Caco-2 (cell line): ENCODE measurements at regions not wholly inside any gene's neighbourhood (a gene's known extent, or its start where the extent isn't known, plus 50 kb on each side); places are given as distances from the start of the nearest gene placed in this dataset.

Source experiments
- BruUV-seq: library from RNA; stranded (reverse); fragments of 400-500 nt; replicated peaks from 2 replicates; lab custom pipeline; 2021; lab: Mats Ljungman, UMichigan
- CTCF ChIA-PET: fragments of 300-600 bp; sonication (Branson Sonifier 250); formaldehyde crosslinking; loops from one replicate; lab custom pipeline; 2022; ENCODE audit warnings: antibody characterized with exemption; lab: Charles Lee
- POLR2A ChIA-PET: fragments of 300-600 bp; sonication (Branson Sonifier 250); formaldehyde crosslinking; loops from one replicate; lab custom pipeline; 2022; ENCODE audit warnings: antibody characterized with exemption; lab: Charles Lee
- DNase-seq, 2 experiments: peaks; one replicate each; pipeline versions ENCODE4 v3.0.0 to v3.0.0-alpha.2; 2020 to 2022
- H3K27me3 ChIP-seq: replicated peaks from 2 replicates; pipeline ENCODE4 v1.6.0; 2011; ENCODE audit warnings: low read length; ENCODE audit not compliant: control insufficient read depth, insufficient read depth
- H3K36me3 ChIP-seq: 2 replicates; pipeline ENCODE4 v1.5.1; 2011; ENCODE audit warnings: low read length; ENCODE audit not compliant: control insufficient read depth, insufficient read depth
- H3K4me1 ChIP-seq: fragments of 250-450 bp; sonication (Bioruptor Pico); 2 replicates; pipeline ENCODE4 v1.5.1; 2020; ENCODE audit warnings: mild to moderate bottlenecking
- H3K4me3 ChIP-seq: 2 replicates; pipeline ENCODE4 v1.5.1; 2011; ENCODE audit warnings: low read depth, mild to moderate bottlenecking, control low read depth, low read length
- H3K9me3 ChIP-seq: fragments of 250-450 bp; sonication (Bioruptor Pico); 2 replicates; pipeline ENCODE4 v1.5.1; 2020; ENCODE audit warnings: mild to moderate bottlenecking, moderate library complexity
- H3K27ac Mint-ChIP-seq: one replicate; pipeline ENCODE4 v1.8.0; 2022; ENCODE audit warnings: mixed read lengths; ENCODE audit not compliant: unreplicated experiment
- H3K27me3 Mint-ChIP-seq: one replicate; pipeline ENCODE4 v1.8.0; 2022; ENCODE audit warnings: mixed read lengths; ENCODE audit not compliant: insufficient read depth, unreplicated experiment
- H3K36me3 Mint-ChIP-seq: one replicate; pipeline ENCODE4 v1.8.0; 2022; ENCODE audit warnings: mild to moderate bottlenecking, mixed read lengths; ENCODE audit not compliant: insufficient read depth, unreplicated experiment
- H3K4me1 Mint-ChIP-seq: one replicate; pipeline ENCODE4 v1.8.0; 2022; ENCODE audit warnings: low read depth, mixed read lengths; ENCODE audit not compliant: unreplicated experiment
- H3K4me3 Mint-ChIP-seq: one replicate; pipeline ENCODE4 v1.8.0; 2022; ENCODE audit warnings: mild to moderate bottlenecking, moderate library complexity, mixed read lengths; ENCODE audit not compliant: unreplicated experiment
- H3K9me3 Mint-ChIP-seq: one replicate; pipeline ENCODE4 v1.8.0; 2022; ENCODE audit warnings: mixed read lengths; ENCODE audit not compliant: unreplicated experiment
- CTCF ChIP-seq, 2 experiments: fragments of 200-600 bp in 1 of 2; IDR thresholded peaks; 1 replicate in 1 of 2; 2 replicates in 1 of 2; pipeline versions ENCODE4 v1.5.1 to v1.8.0; 2011 to 2022; ENCODE audit warnings: antibody characterized with exemption in 1 of 2, control low read depth in 1 of 2, inconsistent platforms in 1 of 2, low read depth in 1 of 2, low read length in 1 of 2, mild to moderate bottlenecking in 1 of 2, moderate library complexity in 1 of 2; ENCODE audit not compliant: insufficient read depth in 1 of 2, severe bottlenecking in 1 of 2, unreplicated experiment in 1 of 2
- intact Hi-C: fragments of 100-400 bp; cut with micrococcal nuclease; formaldehyde crosslinking; loops from one replicate; pipeline ENCODE4 v1.10.0; 2022; ENCODE audit not compliant: unreplicated experiment

DNA sequence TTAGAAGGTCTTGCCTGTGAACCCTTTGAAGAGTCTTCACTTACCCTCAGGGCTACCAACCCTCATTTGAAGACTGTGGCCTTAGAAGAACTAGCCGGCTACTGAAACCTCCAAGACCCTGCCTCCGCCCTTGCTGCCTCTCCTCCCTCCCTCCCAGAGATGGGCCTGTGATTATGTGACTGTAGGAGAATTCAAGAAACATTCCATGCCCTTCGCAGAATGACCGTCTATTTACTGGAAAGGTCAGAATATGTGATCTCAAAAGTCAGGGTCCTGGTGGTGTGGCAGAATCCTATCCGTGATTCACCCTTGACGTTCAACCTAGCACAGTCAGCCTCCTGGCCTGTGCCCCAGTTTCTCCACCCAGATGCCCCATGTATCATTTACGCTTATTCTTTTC is 109.6 kb downstream of the CTNND1 start:
- no peak for TF ChIP-seq CTCF (IDR thresholded peaks at IDR 0.05; ENCODE audit: insufficient read depth in 1 of 2, low read depth in 1 of 2, low read length in 1 of 2, severe bottlenecking in 1 of 2, unreplicated experiment in 1 of 2)
- peaks cover 6% of the 10 kb centered on the region for H3K27me3 Mint-ChIP-seq
- no peaks in the 10 kb centered on the region; the same call in none of the 2 replicates for H3K27me3 ChIP-seq
- CTCF ChIA-PET, result no interaction called here
- no peak for DNase-seq
- H3K9me3 Mint-ChIP-seq, result no peaks in the 10 kb centered on the region
- no peak overlapping the region for H3K27ac Mint-ChIP-seq
- H3K36me3 Mint-ChIP-seq, result no peaks in the 10 kb centered on the region
- intact Hi-C loops, result no loop called here
- no peaks in the 10 kb centered on the region for H3K9me3 ChIP-seq
- no peaks in the 10 kb centered on the region for H3K4me1 Mint-ChIP-seq
- POLR2A ChIA-PET, result no interaction called here
- H3K4me3 ChIP-seq, result no peak overlapping the region
- no peaks in the 10 kb centered on the region for H3K4me1 ChIP-seq
- H3K36me3 ChIP-seq, result no peaks in the 10 kb centered on the region
- no peak overlapping the region for H3K4me3 Mint-ChIP-seq
- no TSS peak for BruUV-seq

- no peak for DNase-seq
- peaks cover 6% of the 10 kb centered on the region for H3K27me3 Mint-ChIP-seq
- ChIA-PET CTCF (no interaction called here), POLR2A (interaction anchor here (0.6 kb wide), 1 partner anchor 119 kb away, joined by 3 read pairs; no protein-coding TSS in a partner anchor)
- no peak for TF ChIP-seq CTCF (IDR thresholded peaks at IDR 0.05; ENCODE audit: insufficient read depth in 1 of 2, low read depth in 1 of 2, low read length in 1 of 2, severe bottlenecking in 1 of 2, unreplicated experiment in 1 of 2)
- Histone ChIP-seq H3K4me3 (no peak overlapping the region), H3K9me3 (no peaks in the 10 kb centered on the region), H3K27me3 (no peaks in the 10 kb centered on the region; the same call in none of the 2 replicates), H3K36me3 (no peaks in the 10 kb centered on the region), H3K4me1 (no peaks in the 10 kb centered on the region)
- no peak overlapping the region for H3K27ac Mint-ChIP-seq
- H3K36me3 Mint-ChIP-seq, result no peaks in the 10 kb centered on the region
- no peaks in the 10 kb centered on the region for H3K4me1 Mint-ChIP-seq
- no peak overlapping the region for H3K4me3 Mint-ChIP-seq
- no peaks in the 10 kb centered on the region for H3K9me3 Mint-ChIP-seq
- intact Hi-C loops, result no loop called here
- no TSS peak for BruUV-seq
Measured at GRCh38 chr11:57873196-57873911, 111.8 kb downstream of the CTNND1 start.

GRCh38 chr11:57874981-57875380 is 113.4 kb downstream of the CTNND1 start:
- BruUV-seq, result no TSS peak

More at GRCh38 chr11:57874981-57875380, 113.4 kb downstream of the CTNND1 start:
- ChIA-PET POLR2A (no interaction called here), CTCF (no interaction called here)
- H3K9me3 Mint-ChIP-seq, result no peaks in the 10 kb centered on the region
- H3K4me1 Mint-ChIP-seq, result no peaks in the 10 kb centered on the region
- no peaks in the 10 kb centered on the region for H3K4me1 ChIP-seq
- H3K36me3 Mint-ChIP-seq, result no peaks in the 10 kb centered on the region
- peaks cover 10% of the 10 kb centered on the region for H3K27me3 Mint-ChIP-seq
- H3K4me3 ChIP-seq, result no peak overlapping the region
- no peaks in the 10 kb centered on the region for H3K9me3 ChIP-seq
- no peak overlapping the region for H3K27ac Mint-ChIP-seq
- no peak for DNase-seq
- no peaks in the 10 kb centered on the region for H3K36me3 ChIP-seq
- no peak overlapping the region for H3K4me3 Mint-ChIP-seq
- no peak for TF ChIP-seq CTCF (IDR thresholded peaks at IDR 0.05; ENCODE audit: insufficient read depth in 1 of 2, low read depth in 1 of 2, low read length in 1 of 2, severe bottlenecking in 1 of 2, unreplicated experiment in 1 of 2)
- H3K27me3 ChIP-seq, result no peaks in the 10 kb centered on the region; the same call in none of the 2 replicates
- intact Hi-C loops, result no loop called here
